IMR-90 (cell line): ENCODE measurements at regions not wholly inside any gene's neighbourhood (a gene's known extent, or its start where the extent isn't known, plus 50 kb on each side); places are given as distances from the start of the nearest gene placed in this dataset.

Source experiments
- BHLHE40 ChIP-seq: fragments of 150-350 bp; IDR thresholded peaks from 2 replicates; pipeline ENCODE4 v1.6.1; 2016; ENCODE audit warnings: mild to moderate bottlenecking, low read depth, low read length
- MAFK ChIP-seq: IDR thresholded peaks from 2 replicates; pipeline ENCODE4 v1.6.1; 2012; ENCODE audit warnings: low read depth, low read length, improper control_type of control experiment
- MAZ ChIP-seq: IDR thresholded peaks from 2 replicates; pipeline ENCODE4 v1.6.1; 2012; ENCODE audit warnings: low read depth, mild to moderate bottlenecking, low read length, improper control_type of control experiment, moderate library complexity, borderline replicate concordance
- MXI1 ChIP-seq: IDR thresholded peaks from 2 replicates; pipeline ENCODE4 v1.6.1; 2012; ENCODE audit warnings: low read depth, mild to moderate bottlenecking, low read length, moderate library complexity, borderline replicate concordance
- POLR2A ChIP-seq: IDR thresholded peaks from 2 replicates; pipeline ENCODE4 v1.6.1; 2012; ENCODE audit warnings: mild to moderate bottlenecking, low read depth, low read length
- TF ChIP-seq, protein P1 (sequence below): conservative IDR thresholded peaks from 2 replicates; pipeline ENCODE4 v1.5.1; 2012; ENCODE audit warnings: mild to moderate bottlenecking, low read depth, low read length, improper control_type of control experiment
- TF ChIP-seq, protein P2 (sequence below): fragments of 150-350 bp; IDR thresholded peaks from 2 replicates; pipeline ENCODE4 v1.6.1; 2016; ENCODE audit warnings: low read depth, mild to moderate bottlenecking, low read length, moderate library complexity, borderline replicate concordance

DNA sequence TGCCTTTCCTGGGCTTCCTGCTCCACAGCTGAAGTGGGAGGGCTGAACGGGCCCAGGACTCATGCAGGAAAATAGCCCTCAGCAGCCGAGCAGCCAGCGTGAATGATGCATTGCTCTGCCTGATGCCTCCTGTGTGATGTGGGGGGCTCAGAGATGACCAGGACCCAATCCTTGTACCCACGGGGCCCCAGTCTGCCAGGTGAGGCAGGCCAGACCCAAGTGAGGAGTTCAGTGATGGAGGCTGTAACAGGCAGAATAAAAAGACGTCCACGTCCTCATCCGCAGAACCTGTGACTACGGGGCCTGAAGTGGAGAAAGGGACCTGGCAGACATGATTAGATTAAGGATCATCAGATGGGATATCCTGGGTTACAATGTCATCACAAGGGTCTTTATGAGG lies 194.9 kb upstream of the HDAC4 start:
- TF ChIP-seq, protein P1, sequence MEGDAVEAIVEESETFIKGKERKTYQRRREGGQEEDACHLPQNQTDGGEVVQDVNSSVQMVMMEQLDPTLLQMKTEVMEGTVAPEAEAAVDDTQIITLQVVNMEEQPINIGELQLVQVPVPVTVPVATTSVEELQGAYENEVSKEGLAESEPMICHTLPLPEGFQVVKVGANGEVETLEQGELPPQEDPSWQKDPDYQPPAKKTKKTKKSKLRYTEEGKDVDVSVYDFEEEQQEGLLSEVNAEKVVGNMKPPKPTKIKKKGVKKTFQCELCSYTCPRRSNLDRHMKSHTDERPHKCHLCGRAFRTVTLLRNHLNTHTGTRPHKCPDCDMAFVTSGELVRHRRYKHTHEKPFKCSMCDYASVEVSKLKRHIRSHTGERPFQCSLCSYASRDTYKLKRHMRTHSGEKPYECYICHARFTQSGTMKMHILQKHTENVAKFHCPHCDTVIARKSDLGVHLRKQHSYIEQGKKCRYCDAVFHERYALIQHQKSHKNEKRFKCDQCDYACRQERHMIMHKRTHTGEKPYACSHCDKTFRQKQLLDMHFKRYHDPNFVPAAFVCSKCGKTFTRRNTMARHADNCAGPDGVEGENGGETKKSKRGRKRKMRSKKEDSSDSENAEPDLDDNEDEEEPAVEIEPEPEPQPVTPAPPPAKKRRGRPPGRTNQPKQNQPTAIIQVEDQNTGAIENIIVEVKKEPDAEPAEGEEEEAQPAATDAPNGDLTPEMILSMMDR, result no peak
- TF ChIP-seq MAZ, result no peak
- TF ChIP-seq BHLHE40, result no peak
- no peak for TF ChIP-seq POLR2A
- TF ChIP-seq, protein P2, sequence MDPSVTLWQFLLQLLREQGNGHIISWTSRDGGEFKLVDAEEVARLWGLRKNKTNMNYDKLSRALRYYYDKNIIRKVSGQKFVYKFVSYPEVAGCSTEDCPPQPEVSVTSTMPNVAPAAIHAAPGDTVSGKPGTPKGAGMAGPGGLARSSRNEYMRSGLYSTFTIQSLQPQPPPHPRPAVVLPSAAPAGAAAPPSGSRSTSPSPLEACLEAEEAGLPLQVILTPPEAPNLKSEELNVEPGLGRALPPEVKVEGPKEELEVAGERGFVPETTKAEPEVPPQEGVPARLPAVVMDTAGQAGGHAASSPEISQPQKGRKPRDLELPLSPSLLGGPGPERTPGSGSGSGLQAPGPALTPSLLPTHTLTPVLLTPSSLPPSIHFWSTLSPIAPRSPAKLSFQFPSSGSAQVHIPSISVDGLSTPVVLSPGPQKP, result no peak
- no peak for TF ChIP-seq MXI1
- no peak for TF ChIP-seq MAFK
